Stomach (tissue), 4 donors: ENCODE measurements at regions not wholly inside any gene's neighbourhood (a gene's known extent, or its start where the extent isn't known, plus 50 kb on each side); places are given as distances from the start of the nearest gene placed in this dataset.

Experiments used
- CTCF ChIP-seq, 7 experiments: fragments of 450-650 bp in 4 of 7; fragments of 200-600 bp in 3 of 7; sonication (generic) in 3 of 7; IDR thresholded peaks; one replicate each; pipeline ENCODE4 v1.5.1; 2016 to 2019; ENCODE audit warnings: antibody characterized with exemption in 7 of 7, control low read depth in 2 of 7, mild to moderate bottlenecking in 1 of 7
- POLR2A ChIP-seq, 4 donors: fragments of 450-650 bp; IDR thresholded peaks; one replicate each; pipeline ENCODE4 v1.6.1; 2016; ENCODE audit warnings: antibody characterized with exemption in 4 of 4, control low read depth in 2 of 4, mild to moderate bottlenecking in 1 of 4, moderate library complexity in 1 of 4
- POLR2AphosphoS5 ChIP-seq, 3 donors: sonication (generic); formaldehyde crosslinking; IDR thresholded peaks; one replicate each; pipeline ENCODE4 v1.6.1; 2016; ENCODE audit warnings: antibody characterized with exemption in 3 of 3

- TF ChIP-seq CTCF (IDR thresholded peaks at IDR 0.05) (no peak), POLR2A (IDR thresholded peaks at IDR 0.05) (no peak), POLR2AphosphoS5 (IDR thresholded peaks at IDR 0.05) (no peak)
Measured at GRCh38 chr1:30286988-30287839, 436.2 kb downstream of the MATN1 start.
